H1 (cell line): ENCODE measurements at regions not wholly inside any gene's neighbourhood (a gene's known extent, or its start where the extent isn't known, plus 50 kb on each side); places are given as distances from the start of the nearest gene placed in this dataset.
A peak's percentile ranks its signal among the peaks of the same experiment; 100 is the strongest.
"Not testable (repeated sequence)": the region's sequence is repeated elsewhere in the genome, so short reads cannot be mapped to it uniquely, and the experiment has no call there.

ENCODE experiments used
- CTCF ChIA-PET: fragments of 300-600 bp; sonication (Branson Sonifier 250); formaldehyde crosslinking; loops from one replicate; lab custom pipeline; 2021; ENCODE audit not compliant: partially characterized antibody; lab: Charles Lee
- POLR2A ChIA-PET: fragments of 300-600 bp; sonication (Branson Sonifier 250); formaldehyde crosslinking; loops from one replicate; lab custom pipeline; 2021; ENCODE audit warnings: inconsistent platforms; ENCODE audit not compliant: partially characterized antibody; lab: Charles Lee
- DNase-seq, 2 experiments: peaks; one replicate each; pipeline versions ENCODE4 v3.0.0 to v3.0.0-alpha.2; 2010 to 2022; ENCODE audit warnings: low spot score in 2 of 2, low read depth in 1 of 2, mixed read lengths in 1 of 2
- FAIRE-seq: peaks from 2 replicates; lab custom pipeline; 2011; peaks lifted over from hg19 to GRCh38; lab: Jason Lieb, UNC
- H2AFZ ChIP-seq: 2 replicates; pipeline ENCODE4 v1.8.1; 2012; ENCODE audit warnings: low read length, inconsistent platforms
- H2AK5ac ChIP-seq: 2 replicates; pipeline ENCODE4 v1.6.1; 2013; ENCODE audit warnings: low read depth, low read length
- H2BK120ac ChIP-seq: replicated peaks from 2 replicates; pipeline ENCODE3; 2013; ENCODE audit warnings: low read depth, low read length, inconsistent platforms
- H2BK12ac ChIP-seq: 2 replicates; pipeline ENCODE4 v1.6.1; 2013; ENCODE audit warnings: low read depth, low read length
- H2BK15ac ChIP-seq: 2 replicates; pipeline ENCODE4 v1.6.1; 2013; ENCODE audit warnings: low read length
- H2BK20ac ChIP-seq: 2 replicates; pipeline ENCODE4 v1.6.1; 2013; ENCODE audit warnings: low read length
- H2BK5ac ChIP-seq: 2 replicates; pipeline ENCODE4 v1.6.1; 2013; ENCODE audit warnings: low read depth, low read length
- H3K14ac ChIP-seq: 2 replicates; pipeline ENCODE4 v1.6.1; 2013; ENCODE audit warnings: inconsistent platforms; ENCODE audit not compliant: insufficient read length
- H3K18ac ChIP-seq: 2 replicates; pipeline ENCODE4 v1.6.1; 2013; ENCODE audit warnings: low read length; ENCODE audit errors: extremely low read depth
- H3K23ac ChIP-seq: 2 replicates; pipeline ENCODE4 v1.6.1; 2013; ENCODE audit warnings: inconsistent platforms; ENCODE audit not compliant: insufficient read length
- H3K23me2 ChIP-seq: 2 replicates; pipeline ENCODE4 v1.6.1; 2013; ENCODE audit warnings: low read depth, low read length
- H3K27ac ChIP-seq: 2 replicates; pipeline ENCODE4 v1.6.1; 2011; ENCODE audit warnings: low read depth, low read length, inconsistent platforms
- H3K27me3 ChIP-seq, 4 experiments: replicated peaks in 1 of 4; 1 replicate in 1 of 4; 2 replicates in 3 of 4; pipeline versions ENCODE4 v1.6.1 to v1.8.1; 2011 to 2013; ENCODE audit warnings: low read length in 3 of 4, mild to moderate bottlenecking in 3 of 4, inconsistent platforms in 2 of 4, mixed read lengths in 2 of 4, moderate library complexity in 1 of 4; ENCODE audit not compliant: control insufficient read depth in 3 of 4, insufficient read depth in 3 of 4; ENCODE audit errors: extremely low read depth in 1 of 4
- H3K36me3 ChIP-seq, 4 experiments: 2 replicates each; pipeline versions ENCODE4 v1.6.1 to v1.8.1; 2011 to 2013; ENCODE audit warnings: mild to moderate bottlenecking in 4 of 4, low read length in 3 of 4, moderate library complexity in 2 of 4, control low read depth in 1 of 4, inconsistent platforms in 1 of 4; ENCODE audit not compliant: insufficient read depth in 4 of 4, control insufficient read depth in 2 of 4
- H3K4ac ChIP-seq: replicated peaks from 2 replicates; pipeline ENCODE3; 2013; ENCODE audit warnings: low read length, low read depth, mixed read lengths, inconsistent platforms; ENCODE audit not compliant: insufficient read length
- H3K4me1 ChIP-seq, 4 experiments: replicated peaks in 1 of 4; 1 replicate in 1 of 4; 2 replicates in 3 of 4; pipeline versions ENCODE4 v1.6.1 to v1.8.1; 2011 to 2013; ENCODE audit warnings: low read length in 3 of 4, inconsistent platforms in 2 of 4, mixed read lengths in 1 of 4; ENCODE audit not compliant: insufficient read depth in 4 of 4, control insufficient read depth in 3 of 4
- H3K4me2 ChIP-seq, 2 experiments: 2 replicates each; pipeline versions ENCODE4 v1.6.1 to v1.8.1; 2011 to 2013; ENCODE audit warnings: low read depth in 2 of 2, low read length in 2 of 2, control low read depth in 1 of 2, inconsistent platforms in 1 of 2, mild to moderate bottlenecking in 1 of 2; ENCODE audit not compliant: insufficient read depth in 1 of 2
- H3K4me3 ChIP-seq, 4 experiments: fragments of 200-600, 300-600 bp in 1 of 4; sonication (generic), shearing (Covaris generic), sonication (Bioruptor Twin) in 1 of 4; 2 replicates each; pipeline versions ENCODE4 v1.5.1 to v1.8.1; 2011 to 2016; ENCODE audit warnings: low read length in 4 of 4, low read depth in 3 of 4, control low read depth in 2 of 4, inconsistent platforms in 2 of 4, mild to moderate bottlenecking in 2 of 4, mixed read lengths in 1 of 4, moderate library complexity in 1 of 4; ENCODE audit not compliant: insufficient read depth in 2 of 4; ENCODE audit errors: extremely low read depth in 1 of 4
- H3K56ac ChIP-seq: replicated peaks from 2 replicates; pipeline ENCODE3; 2013; ENCODE audit warnings: low read depth, mild to moderate bottlenecking, mixed read lengths, low read length, inconsistent platforms; ENCODE audit not compliant: insufficient read length
- H3K79me1 ChIP-seq: 2 replicates; pipeline ENCODE4 v1.6.1; 2013; ENCODE audit warnings: low read depth, low read length, control low read depth
- H3K79me2 ChIP-seq, 2 experiments: 2 replicates each; pipeline versions ENCODE4 v1.6.1 to v1.8.1; 2012 to 2013; ENCODE audit warnings: low read length in 2 of 2, mild to moderate bottlenecking in 2 of 2, inconsistent platforms in 1 of 2; ENCODE audit not compliant: insufficient read depth in 2 of 2, control insufficient read depth in 1 of 2
- H3K9ac ChIP-seq, 4 experiments: replicated peaks in 1 of 4; 1 replicate in 1 of 4; 2 replicates in 3 of 4; pipeline versions ENCODE4 v1.6.1 to v1.8.1; 2011 to 2013; ENCODE audit warnings: low read depth in 3 of 4, low read length in 3 of 4, control low read depth in 2 of 4, mild to moderate bottlenecking in 2 of 4, moderate library complexity in 2 of 4, inconsistent platforms in 1 of 4; ENCODE audit errors: extremely low read depth in 1 of 4
- H3K9me3 ChIP-seq, 2 experiments: 2 replicates each; pipeline versions ENCODE4 v1.6.1 to v1.8.1; 2012 to 2013; ENCODE audit warnings: mild to moderate bottlenecking in 2 of 2, moderate library complexity in 2 of 2, control low read depth in 1 of 2, inconsistent platforms in 1 of 2, low read depth in 1 of 2, low read length in 1 of 2, mixed read lengths in 1 of 2; ENCODE audit not compliant: insufficient read depth in 2 of 2
- H4K20me1 ChIP-seq, 2 experiments: replicated peaks in 1 of 2; 2 replicates each; pipeline versions ENCODE3 to v1.8.1; 2011 to 2013; ENCODE audit warnings: inconsistent platforms in 2 of 2, low read length in 2 of 2, mild to moderate bottlenecking in 1 of 2; ENCODE audit not compliant: insufficient read depth in 2 of 2, control insufficient read depth in 1 of 2
- H4K5ac ChIP-seq: 2 replicates; pipeline ENCODE4 v1.6.1; 2013; ENCODE audit warnings: low read length, low read depth, mixed read lengths, inconsistent platforms; ENCODE audit not compliant: insufficient read length
- H4K8ac ChIP-seq: 2 replicates; pipeline ENCODE4 v1.8.0; 2013; ENCODE audit warnings: mild to moderate bottlenecking, moderate library complexity, low read length, inconsistent platforms; ENCODE audit not compliant: insufficient read depth; ENCODE audit errors: extremely low read depth
- H4K91ac ChIP-seq: replicated peaks from 2 replicates; pipeline ENCODE3; 2013; ENCODE audit warnings: low read length, mixed read lengths, inconsistent platforms; ENCODE audit not compliant: insufficient read length
- YY1 ChIP-seq: IDR thresholded peaks from 2 replicates; pipeline ENCODE4 v1.6.1; 2011; ENCODE audit warnings: low read depth, mild to moderate bottlenecking, low read length
- WGBS, 2 experiments: shearing (Covaris generic) in 1 of 2; methylation state at CpG; one replicate each; pipeline versions ENCODE4 v1.1.6 to v1.1.7; 2013 to 2015; ENCODE audit warnings: low lambda C conversion rate in 2 of 2, mixed read lengths in 2 of 2, inconsistent platforms in 1 of 2, low coverage in 1 of 2, missing lambda C conversion rate in 1 of 2; ENCODE audit not compliant: insufficient replicate concordance in 2 of 2, insufficient coverage in 1 of 2, insufficient read length in 1 of 2; ENCODE audit errors: extremely low coverage in 1 of 2, missing lambda C conversion rate in 1 of 2; 5-methylcytosine and 5-hydroxymethylcytosine counted together

GRCh38 chr2:53586733-53587612, 180.6 kb upstream of the CHAC2 start:
- H4K20me1 ChIP-seq, H3K18ac ChIP-seq, H3K23ac ChIP-seq, H3K27ac ChIP-seq, H2BK15ac ChIP-seq, H3K79me2 ChIP-seq, FAIRE-seq, H3K23me2 ChIP-seq, H3K14ac ChIP-seq, H3K4me1 ChIP-seq, H3K36me3 ChIP-seq, H4K91ac ChIP-seq, H2AK5ac ChIP-seq, H2BK20ac ChIP-seq, H3K56ac ChIP-seq, H3K4ac ChIP-seq, H3K9me3 ChIP-seq, H2AFZ ChIP-seq, H3K79me1 ChIP-seq, H3K27me3 ChIP-seq: not testable (repeated sequence)
- Histone ChIP-seq H3K9ac (peak overlapping the region in 2 of 4 experiments; percentile 37 to 84; a peak in 3 of 7 replicates), H4K5ac (peak overlapping the region; percentile 44), H3K4me3 (peak overlapping the region in 2 of 4 experiments; percentile 19 to 47; a peak in 2 of 8 replicates), H2BK120ac (peak overlapping the region; percentile 54), H4K8ac (peak overlapping the region; percentile 89; the same call in 1 of the 2 replicates), H2BK12ac (peak overlapping the region; percentile 72; the same call in 1 of the 2 replicates), H3K4me2 (peak overlapping the region in 1 of 2 experiments; percentile 63; a peak in 2 of 4 replicates), H2BK5ac (peak overlapping the region; percentile 71; the same call in 1 of the 2 replicates)
- TF ChIP-seq YY1: 0 out of 2 replicates have a peak, but pooled peaks have one; percentile 48
- DNase-seq: peak in 1 of 2 experiments; percentile 50
- 85% methylated on average over 26 of the region's 38 CpGs; no CpG with 5 or more reads in 1 of the 2 experiments for whole genome bisulfite sequencing, 2 experiments
- ChIA-PET POLR2A (interaction anchor here (0.7 to 1.9 kb wide), 7 partner anchors 10 to 180 kb away, joined by 3 to 8 read pairs (median 4); partner anchors contain the start of gene CHAC2), CTCF (interaction anchor here (0.7 kb wide), 1 partner anchor 158 kb away, joined by 3 read pairs; no protein-coding TSS in a partner anchor)
